HG03108 (cell line): ENCODE measurements at regions not wholly inside any gene's neighbourhood (a gene's known extent, or its start where the extent isn't known, plus 50 kb on each side); places are given as distances from the start of the nearest gene placed in this dataset.
A peak's percentile ranks its signal among the peaks of the same experiment; 100 is the strongest.
"Not testable (repeated sequence)": the region's sequence is repeated elsewhere in the genome, so short reads cannot be mapped to it uniquely, and the experiment has no call there.

ENCODE experiments used
- ATAC-seq: cut with Tn5 transposase; IDR thresholded peaks from one replicate; pipeline ENCODE4 v1.9.1; 2021; ENCODE audit warnings: moderate library complexity; ENCODE audit not compliant: unreplicated experiment

GRCh38 chr12:94916663-94917062 lies 86.8 kb downstream of the NDUFA12 start:
- ATAC-seq: no peak

GRCh38 chr12:94909663-94910062 lies 93.8 kb downstream of the NDUFA12 start:
- ATAC-seq: no peak

- not testable (repeated sequence) for ATAC-seq
These were observed 97.7 kb downstream of the NDUFA12 start for GRCh38 chr12:94905749-94906148.

- ATAC-seq: no peak
These were observed 103.0 kb downstream of the NDUFA12 start for GRCh38 chr12:94900496-94900895.

- no peak for ATAC-seq
These were observed 105.1 kb downstream of the NDUFA12 start for GRCh38 chr12:94898388-94898787.

- no peak for ATAC-seq
These were observed 110.8 kb downstream of the NDUFA12 start for GRCh38 chr12:94892544-94893267.

GRCh38 chr12:94889445-94890210 lies 113.9 kb downstream of the NDUFA12 start:
- ATAC-seq: no peak

- no peak for ATAC-seq
These were observed 124.0 kb downstream of the NDUFA12 start for GRCh38 chr12:94879542-94879941.

GRCh38 chr12:94875525-94875924 lies 128.0 kb downstream of the NDUFA12 start:
- peak; percentile 43 for ATAC-seq

GRCh38 chr12:94874518-94875302 lies 128.8 kb downstream of the NDUFA12 start:
- no peak for ATAC-seq

GRCh38 chr12:94873734-94874517 lies 129.6 kb downstream of the NDUFA12 start:
- no peak for ATAC-seq

GRCh38 chr12:94872971-94873733 lies 130.3 kb downstream of the NDUFA12 start:
- ATAC-seq: peak; percentile 73

- ATAC-seq: no peak
These were observed 130.9 kb downstream of the NDUFA12 start for GRCh38 chr12:94872671-94872970.

- ATAC-seq: no peak
These were observed 131.4 kb downstream of the NDUFA12 start for GRCh38 chr12:94872007-94872653.

GRCh38 chr12:94870511-94870910 lies 133.0 kb downstream of the NDUFA12 start:
- ATAC-seq: no peak

- ATAC-seq: no peak
These were observed 135.3 kb downstream of the NDUFA12 start for GRCh38 chr12:94868161-94868560.

GRCh38 chr12:94867066-94867855 lies 136.2 kb downstream of the NDUFA12 start:
- ATAC-seq: no peak

GRCh38 chr12:94864987-94865386 lies 138.5 kb downstream of the NDUFA12 start:
- ATAC-seq: no peak
